ENCODE measurements at regions not wholly inside any gene's neighbourhood (a gene's known extent, or its start where the extent isn't known, plus 50 kb on each side); places are given as distances from the start of the nearest gene placed in this dataset.

- no peak for DNase-seq (ENCODE audit: low read depth in 1 of 2, low spot score in 1 of 2)
- in situ Hi-C loops (cut with HindIII; ENCODE audit: low pct_unique_long_range_greater_than_20kb, low sequenced_read_pairs), result no loop called here
- TF ChIP-seq JUND (IDR thresholded peaks at IDR 0.05; ENCODE audit: low read depth), result no peak
These were observed 103.6 kb downstream of the TMEM30B start for GRCh38 chr14:61177279-61178225.

GRCh38 chr14:61176686-61177085 is 104.5 kb downstream of the TMEM30B start:
- no peak for DNase-seq (ENCODE audit: low read depth in 1 of 2, low spot score in 1 of 2)
- in situ Hi-C loops (cut with HindIII; ENCODE audit: low pct_unique_long_range_greater_than_20kb, low sequenced_read_pairs), result no loop called here
- TF ChIP-seq JUND (IDR thresholded peaks at IDR 0.05; ENCODE audit: low read depth), result no peak

- TF ChIP-seq JUND (IDR thresholded peaks at IDR 0.05; ENCODE audit: low read depth), result no peak
- in situ Hi-C loops (cut with HindIII; ENCODE audit: low pct_unique_long_range_greater_than_20kb, low sequenced_read_pairs), result no loop called here
- no peak for DNase-seq (ENCODE audit: low read depth in 1 of 2, low spot score in 1 of 2)
These were observed 106.2 kb downstream of the TMEM30B start for GRCh38 chr14:61174987-61175386.

- in situ Hi-C loops (cut with HindIII; ENCODE audit: low pct_unique_long_range_greater_than_20kb, low sequenced_read_pairs), result no loop called here
- no peak for TF ChIP-seq JUND (IDR thresholded peaks at IDR 0.05; ENCODE audit: low read depth)
- DNase-seq (ENCODE audit: low read depth in 1 of 2, low spot score in 1 of 2), result no peak
These were observed 106.7 kb downstream of the TMEM30B start for GRCh38 chr14:61174441-61174891.

GRCh38 chr14:61171727-61172126 is 109.4 kb downstream of the TMEM30B start:
- in situ Hi-C loops (cut with HindIII; ENCODE audit: low pct_unique_long_range_greater_than_20kb, low sequenced_read_pairs), result no loop called here
- DNase-seq (ENCODE audit: low read depth in 1 of 2, low spot score in 1 of 2), result no peak
- TF ChIP-seq JUND (IDR thresholded peaks at IDR 0.05; ENCODE audit: low read depth), result no peak

- no peak for DNase-seq (ENCODE audit: low read depth in 1 of 2, low spot score in 1 of 2)
- in situ Hi-C loops (cut with HindIII; ENCODE audit: low pct_unique_long_range_greater_than_20kb, low sequenced_read_pairs), result no loop called here
- no peak for TF ChIP-seq JUND (IDR thresholded peaks at IDR 0.05; ENCODE audit: low read depth)
These were observed 113.0 kb downstream of the TMEM30B start for GRCh38 chr14:61168141-61168540.

- no peak for DNase-seq (ENCODE audit: low read depth in 1 of 2, low spot score in 1 of 2)
- TF ChIP-seq JUND (IDR thresholded peaks at IDR 0.05; ENCODE audit: low read depth), result no peak
- in situ Hi-C loops (cut with HindIII; ENCODE audit: low pct_unique_long_range_greater_than_20kb, low sequenced_read_pairs), result no loop called here
These were observed 113.5 kb downstream of the TMEM30B start for GRCh38 chr14:61167642-61168041.

- in situ Hi-C loops (cut with HindIII; ENCODE audit: low pct_unique_long_range_greater_than_20kb, low sequenced_read_pairs), result no loop called here
- no peak for DNase-seq (ENCODE audit: low read depth in 1 of 2, low spot score in 1 of 2)
- TF ChIP-seq JUND (IDR thresholded peaks at IDR 0.05; ENCODE audit: low read depth), result no peak
These were observed 120.3 kb downstream of the TMEM30B start for GRCh38 chr14:61160798-61161197.

GRCh38 chr14:61154641-61155040 is 126.5 kb downstream of the TMEM30B start:
- DNase-seq (ENCODE audit: low read depth in 1 of 2, low spot score in 1 of 2), result no peak
- in situ Hi-C loops (cut with HindIII; ENCODE audit: low pct_unique_long_range_greater_than_20kb, low sequenced_read_pairs), result no loop called here
- TF ChIP-seq JUND (IDR thresholded peaks at IDR 0.05; ENCODE audit: low read depth), result no peak

GRCh38 chr14:61153914-61154545 is 127.1 kb downstream of the TMEM30B start:
- peak in 1 of 2 experiments; percentile 66 for DNase-seq (ENCODE audit: low read depth in 1 of 2, low spot score in 1 of 2)
- in situ Hi-C loops (cut with HindIII; ENCODE audit: low pct_unique_long_range_greater_than_20kb, low sequenced_read_pairs), result no loop called here
- no peak for TF ChIP-seq JUND (IDR thresholded peaks at IDR 0.05; ENCODE audit: low read depth)

- in situ Hi-C loops (cut with HindIII; ENCODE audit: low pct_unique_long_range_greater_than_20kb, low sequenced_read_pairs), result no loop called here
- no peak for TF ChIP-seq JUND (IDR thresholded peaks at IDR 0.05; ENCODE audit: low read depth)
- peak in 1 of 2 experiments; percentile 25 for DNase-seq (ENCODE audit: low read depth in 1 of 2, low spot score in 1 of 2)
These were observed 127.7 kb downstream of the TMEM30B start for GRCh38 chr14:61153431-61153830.

- no peak for DNase-seq (ENCODE audit: low read depth in 1 of 2, low spot score in 1 of 2)
- no peak for TF ChIP-seq JUND (IDR thresholded peaks at IDR 0.05; ENCODE audit: low read depth)
- in situ Hi-C loops (cut with HindIII; ENCODE audit: low pct_unique_long_range_greater_than_20kb, low sequenced_read_pairs), result no loop called here
These were observed 128.2 kb downstream of the TMEM30B start for GRCh38 chr14:61152851-61153364.

- no peak for DNase-seq (ENCODE audit: low read depth in 1 of 2, low spot score in 1 of 2)
- no peak for TF ChIP-seq JUND (IDR thresholded peaks at IDR 0.05; ENCODE audit: low read depth)
- in situ Hi-C loops (cut with HindIII; ENCODE audit: low pct_unique_long_range_greater_than_20kb, low sequenced_read_pairs), result no loop called here
These were observed 129.9 kb downstream of the TMEM30B start for GRCh38 chr14:61151251-61151650.
